NCI-H1105 (cell line): ENCODE measurements at regions not wholly inside any gene's neighbourhood (a gene's known extent, or its start where the extent isn't known, plus 50 kb on each side); places are given as distances from the start of the nearest gene placed in this dataset.
"Not testable (repeated sequence)": the region's sequence is repeated elsewhere in the genome, so short reads cannot be mapped to it uniquely, and the experiment has no call there.

Source experiments
- DNase-seq: peaks from one replicate; lab custom pipeline; 2025; lab: John Stamatoyannopoulos, UW

DNA sequence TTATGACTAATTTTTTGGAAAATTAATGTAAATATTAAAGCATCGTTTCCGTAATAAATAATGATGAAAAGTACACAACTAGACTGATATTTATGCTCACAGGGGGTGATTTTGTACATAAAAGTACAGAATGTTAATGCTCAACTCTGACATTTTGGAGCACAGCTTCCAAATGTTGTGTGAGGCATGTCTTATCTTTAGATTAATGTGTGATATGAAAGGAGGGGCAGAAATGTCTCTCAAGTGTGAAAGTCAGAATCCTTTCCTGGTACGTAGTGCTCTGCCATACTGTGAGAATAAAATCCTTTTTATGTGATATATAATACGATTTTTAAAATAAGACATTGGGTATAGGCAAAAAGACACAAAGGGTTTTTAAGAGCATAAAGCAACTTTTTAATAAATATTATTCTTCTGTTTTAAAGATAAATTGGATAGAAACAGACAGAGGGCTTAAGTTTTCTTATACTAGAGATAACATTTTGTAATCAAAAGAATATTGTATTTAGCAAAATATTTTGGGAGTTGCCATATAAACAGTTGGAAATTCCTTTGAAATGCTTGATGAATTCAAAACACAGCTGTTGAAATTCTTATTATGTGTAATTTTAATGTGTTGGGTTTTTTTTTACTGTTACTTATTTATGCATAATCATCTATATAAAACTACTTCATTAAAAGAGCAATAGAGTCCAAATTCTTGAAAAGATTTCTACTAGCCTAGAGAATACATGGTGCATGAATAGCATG, 389.7 kb downstream of the RAP2B start:
- no peak for DNase-seq

- DNase-seq = no peak
Measured at GRCh38 chr3:153552887-153553604, 391.0 kb downstream of the RAP2B start.

DNA sequence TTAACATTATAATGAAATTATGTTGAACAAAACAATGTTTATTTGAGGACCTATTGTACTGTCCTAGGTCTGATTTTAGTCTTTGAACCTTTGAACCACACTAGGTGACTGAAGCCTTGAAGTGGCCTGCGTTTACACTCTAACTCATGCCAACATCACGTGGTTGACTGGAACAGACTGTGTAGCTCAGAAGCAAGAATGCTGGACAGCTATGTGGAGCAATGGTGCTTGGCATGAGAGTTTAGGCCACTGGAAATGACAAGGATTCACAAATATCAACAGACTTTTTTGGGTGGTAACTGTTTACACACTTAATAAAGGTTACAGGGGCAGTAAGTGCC, 391.5 kb downstream of the RAP2B start:
- no peak for DNase-seq

DNA sequence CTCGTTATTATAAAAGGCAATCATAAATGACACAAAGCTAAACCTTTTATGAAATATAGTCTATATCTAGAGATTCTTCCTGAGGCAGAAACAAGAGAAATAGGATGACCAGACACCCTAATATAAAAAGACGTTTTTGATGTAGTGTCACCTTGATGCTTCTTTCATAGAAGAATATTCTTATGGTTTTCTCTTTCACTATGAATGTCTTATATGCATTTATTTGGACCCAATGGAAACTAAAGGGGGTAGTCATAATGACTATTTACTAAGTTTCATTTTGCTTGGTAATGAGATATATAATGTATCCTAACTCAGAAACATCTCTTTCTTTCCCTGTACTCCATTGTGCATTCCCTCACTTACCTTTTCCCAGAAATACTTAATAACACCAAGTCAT, 393.9 kb downstream of the RAP2B start:
- DNase-seq = no peak

GRCh38 chr3:153559366-153559765, 397.3 kb downstream of the RAP2B start:
- DNase-seq = not testable (repeated sequence)

DNA sequence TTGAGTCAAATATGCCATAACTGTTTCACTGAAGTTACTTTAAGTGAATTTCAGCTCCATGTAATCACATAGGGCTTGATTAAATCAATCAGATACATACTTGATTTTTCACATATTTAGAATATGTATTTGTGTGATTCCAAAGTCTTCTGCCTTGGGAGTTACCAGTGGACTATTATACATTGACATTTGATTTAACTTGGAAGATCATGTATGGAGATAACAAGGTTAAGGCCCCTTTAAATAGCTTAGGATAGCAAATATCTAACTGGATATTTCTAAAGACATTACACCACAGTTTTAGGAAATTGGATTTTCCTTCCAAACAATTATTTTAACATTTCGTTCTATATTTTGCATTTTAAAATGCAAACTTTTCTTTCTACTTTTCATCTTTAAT, 405.0 kb downstream of the RAP2B start:
- no peak for DNase-seq

- DNase-seq = no peak
Measured at GRCh38 chr3:153567556-153567955, 405.5 kb downstream of the RAP2B start.

DNA sequence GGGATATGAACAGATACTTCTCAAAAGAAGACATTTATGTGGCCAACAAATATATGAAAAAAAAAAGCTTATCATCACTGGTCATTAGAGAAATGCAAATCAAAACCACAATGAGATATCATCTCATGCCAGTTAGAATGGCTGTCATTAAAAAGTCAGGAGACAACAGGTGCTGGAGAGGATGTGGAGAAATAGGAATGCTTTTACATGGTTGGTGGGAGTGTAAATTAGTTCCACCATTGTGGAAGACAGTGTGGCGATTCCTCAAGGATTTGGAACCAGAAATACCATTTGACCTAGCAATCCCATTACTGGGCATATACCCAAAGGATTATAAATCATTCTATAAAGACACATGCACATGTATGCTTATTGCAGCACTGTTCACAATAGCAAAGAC, 408.5 kb downstream of the RAP2B start:
- not testable (repeated sequence) for DNase-seq

DNA sequence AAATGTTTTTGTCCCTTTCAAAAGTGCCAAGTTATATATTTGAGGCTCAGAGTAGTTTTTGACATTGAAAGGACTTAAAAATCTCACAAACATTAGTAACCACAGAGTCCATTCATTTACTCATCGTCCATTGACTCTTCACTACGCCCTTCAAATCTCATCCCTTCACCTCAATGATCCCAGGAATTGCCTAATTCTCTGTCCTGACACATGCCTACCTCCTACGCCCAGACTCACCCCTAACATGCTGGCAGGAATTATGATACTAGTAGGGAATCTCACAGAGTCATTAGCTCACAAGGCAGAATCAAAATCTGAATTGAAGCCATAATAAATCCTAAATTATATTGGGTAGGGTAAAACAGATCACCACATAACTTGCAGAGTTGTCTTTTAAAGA, 410.1 kb downstream of the RAP2B start:
- no peak for DNase-seq

GRCh38 chr3:153572654-153573053, 410.6 kb downstream of the RAP2B start:
- no peak for DNase-seq

GRCh38 chr3:153573481-153573880, 411.5 kb downstream of the RAP2B start:
- no peak for DNase-seq

- no peak for DNase-seq
Measured at GRCh38 chr3:153574445-153574844, 412.4 kb downstream of the RAP2B start.

DNA sequence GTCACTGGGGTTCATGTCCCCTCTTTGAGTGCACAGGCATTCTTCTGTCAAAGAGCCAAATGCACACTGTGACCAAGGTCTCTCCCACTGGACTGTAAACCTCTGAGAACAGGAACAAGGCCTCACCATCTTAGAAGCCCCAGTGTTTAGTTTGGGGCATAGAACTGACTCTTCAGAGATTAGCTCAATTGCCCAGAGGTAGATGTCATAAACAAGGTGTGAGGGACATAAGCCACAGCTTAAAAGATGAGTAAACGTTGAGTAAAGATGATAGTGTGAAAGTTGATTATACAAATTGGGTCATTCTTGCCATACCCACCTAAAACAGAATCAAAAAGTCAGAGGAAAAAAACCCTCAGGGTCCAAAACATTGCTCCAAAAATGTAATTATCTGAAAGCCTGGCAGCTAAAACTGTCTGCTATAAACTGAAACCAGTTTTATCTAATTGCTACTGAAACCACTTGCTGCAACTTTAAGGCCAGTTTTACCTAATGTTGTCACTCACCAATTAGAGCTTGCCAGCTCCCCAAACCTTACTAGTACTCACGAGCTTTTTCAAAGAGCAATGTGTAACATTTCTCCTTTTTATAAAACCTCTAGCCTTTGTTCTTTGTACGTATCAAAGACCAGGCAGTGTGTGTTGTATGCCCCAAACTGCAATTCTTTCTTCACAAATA, 415.2 kb downstream of the RAP2B start:
- DNase-seq = no peak

DNA sequence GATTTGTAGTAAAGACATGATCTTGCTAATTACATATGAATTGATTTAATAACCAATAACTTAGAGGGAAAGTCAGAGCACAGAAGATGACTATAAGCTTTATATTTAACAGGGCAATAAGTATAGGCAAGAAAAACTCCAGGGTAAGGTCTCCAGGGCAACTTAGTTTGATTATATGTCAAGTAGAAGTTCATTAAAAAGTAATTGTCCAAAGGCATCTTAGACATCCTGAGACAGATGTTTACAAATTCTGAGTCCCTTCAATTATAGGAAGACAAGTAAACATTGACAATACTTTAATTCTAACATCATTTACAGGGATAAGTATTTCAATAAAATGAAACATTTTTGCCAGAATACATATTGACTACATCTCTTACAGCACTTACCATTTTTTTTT, 416.0 kb downstream of the RAP2B start:
- DNase-seq = no peak

- no peak for DNase-seq
Measured at GRCh38 chr3:153590051-153590450, 428.0 kb downstream of the RAP2B start.

- DNase-seq = no peak
Measured at GRCh38 chr3:153591561-153592245, 429.7 kb downstream of the RAP2B start.

DNA sequence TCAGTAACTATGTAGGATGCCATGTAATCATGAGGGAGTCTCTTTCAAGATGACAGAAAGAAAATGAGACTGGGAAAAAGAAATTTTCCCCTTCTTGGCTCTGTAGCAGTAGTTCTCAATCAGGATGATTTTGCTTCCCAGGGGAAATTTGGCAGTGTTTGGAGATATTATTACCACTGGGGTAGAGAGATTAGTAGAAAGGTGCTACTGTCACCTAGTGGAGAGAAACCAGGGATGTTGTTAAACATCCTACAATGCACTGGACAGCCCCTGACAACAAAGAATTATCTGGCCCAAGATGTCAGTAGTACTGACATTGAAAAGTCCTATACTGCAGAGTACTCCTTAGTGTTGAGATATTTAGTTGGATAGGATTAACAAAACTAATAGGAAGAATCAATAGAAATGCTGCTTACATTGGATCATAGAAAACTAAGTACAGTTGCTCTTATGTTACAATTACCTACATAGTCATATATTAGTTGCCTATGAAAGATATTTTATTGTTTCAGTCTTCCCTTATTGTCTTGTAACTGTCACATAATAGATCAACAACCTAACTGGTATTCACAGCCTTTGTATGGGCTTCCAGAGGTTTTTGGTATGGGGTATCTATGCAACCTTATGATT, 433.3 kb downstream of the RAP2B start:
- peak; percentile 40 for DNase-seq

- DNase-seq = no peak
Measured at GRCh38 chr3:153596401-153596800, 434.4 kb downstream of the RAP2B start.

GRCh38 chr3:153599685-153600084, 437.7 kb downstream of the RAP2B start:
- no peak for DNase-seq

DNA sequence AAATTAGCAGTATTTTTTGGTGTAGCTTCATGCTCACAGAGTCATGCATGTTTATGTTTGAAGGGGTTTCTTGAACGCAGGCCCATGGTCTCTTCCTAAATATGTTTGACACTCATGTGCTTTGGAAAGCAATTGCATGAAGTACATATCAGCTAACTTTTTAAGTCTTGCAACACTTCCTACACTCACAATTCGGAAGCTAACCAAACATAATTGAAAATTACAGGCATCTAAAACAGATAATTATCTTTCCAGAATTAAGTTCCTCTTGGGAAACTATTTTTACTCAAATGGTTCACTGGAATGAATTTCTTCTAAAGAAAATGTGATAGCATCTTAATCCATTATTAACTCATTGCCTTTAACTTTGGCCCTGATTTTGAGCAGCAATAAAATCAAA, 438.9 kb downstream of the RAP2B start:
- no peak for DNase-seq

DNA sequence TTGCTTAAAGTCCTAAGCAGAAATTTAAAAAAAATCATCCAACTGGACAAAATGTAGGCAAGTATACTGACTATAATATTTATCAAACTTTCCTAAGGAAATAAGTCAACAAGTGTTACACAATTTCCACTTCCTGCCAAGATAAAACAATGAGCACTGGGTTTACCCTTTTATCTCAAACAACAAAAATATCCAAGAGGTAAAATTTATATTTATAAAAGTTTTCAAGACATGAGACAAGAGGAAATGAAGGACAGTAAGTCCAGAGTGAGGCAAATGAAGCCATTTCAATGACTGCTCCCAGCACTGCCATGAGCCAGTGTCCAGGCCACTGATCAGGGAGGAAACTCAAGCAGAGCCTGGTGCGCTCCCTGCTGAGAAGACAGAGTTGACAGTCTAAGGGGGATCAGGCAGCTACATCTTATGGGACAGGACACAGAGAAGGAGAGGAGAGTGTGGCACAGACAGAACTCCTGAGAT, 439.4 kb downstream of the RAP2B start:
- no peak for DNase-seq

- no peak for DNase-seq
Measured at GRCh38 chr3:153602801-153603200, 440.8 kb downstream of the RAP2B start.
